IPS-20b (cell line): ENCODE measurements at regions not wholly inside any gene's neighbourhood (a gene's known extent, or its start where the extent isn't known, plus 50 kb on each side); places are given as distances from the start of the nearest gene placed in this dataset.
"Not testable (repeated sequence)": the region's sequence is repeated elsewhere in the genome, so short reads cannot be mapped to it uniquely, and the experiment has no call there.

Experiments used
- H3K27ac ChIP-seq: one replicate; pipeline ENCODE4 v1.5.1; 2013; ENCODE audit warnings: low read length
- H3K27me3 ChIP-seq: 2 replicates; pipeline ENCODE4 v1.6.1; 2013; ENCODE audit warnings: mild to moderate bottlenecking, low read length, inconsistent platforms; ENCODE audit not compliant: insufficient read depth
- H3K36me3 ChIP-seq: 2 replicates; pipeline ENCODE4 v1.6.1; 2013; ENCODE audit warnings: low read depth, mild to moderate bottlenecking, inconsistent platforms, low read length, moderate library complexity; ENCODE audit not compliant: insufficient read depth
- H3K4me1 ChIP-seq: 2 replicates; pipeline ENCODE4 v1.6.1; 2013; ENCODE audit warnings: mild to moderate bottlenecking, control low read depth, inconsistent platforms, low read length, moderate library complexity; ENCODE audit not compliant: insufficient read depth
- H3K4me3 ChIP-seq: 2 replicates; pipeline ENCODE4 v1.5.1; 2013; ENCODE audit warnings: mild to moderate bottlenecking, low read length, inconsistent platforms
- H3K9ac ChIP-seq: 2 replicates; pipeline ENCODE4 v1.6.1; 2013; ENCODE audit warnings: low read depth, mild to moderate bottlenecking, inconsistent platforms, low read length, moderate library complexity
- H3K9me3 ChIP-seq: 2 replicates; pipeline ENCODE4 v1.6.1; 2013; ENCODE audit warnings: mild to moderate bottlenecking, low read depth, low read length, inconsistent platforms; ENCODE audit not compliant: insufficient read depth

DNA sequence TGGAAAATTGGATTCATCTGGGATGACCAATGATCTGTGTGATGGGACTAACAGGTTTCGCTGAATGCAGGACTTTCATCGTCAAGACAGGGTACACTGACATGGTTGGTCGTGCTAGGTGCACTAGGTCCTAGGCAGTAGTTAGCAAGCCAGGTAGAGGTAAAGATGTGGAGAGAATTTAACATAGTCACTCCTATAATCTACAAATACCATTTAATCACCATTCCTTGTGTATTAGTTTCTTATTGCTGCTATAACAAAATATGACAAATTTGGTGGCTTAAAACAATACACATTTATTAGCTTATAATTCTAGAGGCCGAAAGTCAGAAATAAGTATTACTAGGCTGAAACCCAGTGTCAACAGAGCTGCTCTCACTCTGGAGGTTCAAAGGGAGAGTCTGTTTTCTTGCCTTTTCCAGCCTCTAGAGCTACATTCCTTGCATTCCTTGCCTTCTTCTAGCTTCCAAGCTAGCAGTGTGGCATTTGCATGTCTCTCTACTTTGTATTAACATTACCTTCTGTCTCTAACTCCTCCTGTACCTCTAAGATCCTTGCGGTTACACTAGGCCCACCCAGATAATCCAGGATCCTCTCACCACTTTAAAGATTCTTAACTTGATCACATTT, 98.7 kb upstream of the GRIA3 start:
- Histone ChIP-seq H3K36me3 (no peaks in the 10 kb centered on the region), H3K4me1 (0 out of 2 replicates have a peak, but pooled peaks cover 4% of the 10 kb centered on the region), H3K9ac (no peak overlapping the region), H3K27me3 (no peaks in the 10 kb centered on the region), H3K9me3 (no peaks in the 10 kb centered on the region), H3K27ac (no peak overlapping the region), H3K4me3 (no peak overlapping the region)

- H3K4me1 ChIP-seq = 0 out of 2 replicates have a peak, but pooled peaks cover 4% of the 10 kb centered on the region
- H3K36me3 ChIP-seq = no peaks in the 10 kb centered on the region
- no peak overlapping the region for H3K4me3 ChIP-seq
- no peaks in the 10 kb centered on the region for H3K9me3 ChIP-seq
- H3K27me3 ChIP-seq = no peaks in the 10 kb centered on the region
- no peak overlapping the region for H3K27ac ChIP-seq
- H3K9ac ChIP-seq = no peak overlapping the region
These were observed 97.3 kb upstream of the GRIA3 start for GRCh38 chrX:123086768-123087167.

- Histone ChIP-seq H3K9me3 (no peaks in the 10 kb centered on the region), H3K36me3 (no peaks in the 10 kb centered on the region), H3K4me3 (no peak overlapping the region), H3K27ac (no peak overlapping the region), H3K9ac (no peak overlapping the region), H3K27me3 (no peaks in the 10 kb centered on the region), H3K4me1 (0 out of 2 replicates have a peak, but pooled peaks cover 4% of the 10 kb centered on the region)
These were observed 96.8 kb upstream of the GRIA3 start for GRCh38 chrX:123087326-123087725.

DNA sequence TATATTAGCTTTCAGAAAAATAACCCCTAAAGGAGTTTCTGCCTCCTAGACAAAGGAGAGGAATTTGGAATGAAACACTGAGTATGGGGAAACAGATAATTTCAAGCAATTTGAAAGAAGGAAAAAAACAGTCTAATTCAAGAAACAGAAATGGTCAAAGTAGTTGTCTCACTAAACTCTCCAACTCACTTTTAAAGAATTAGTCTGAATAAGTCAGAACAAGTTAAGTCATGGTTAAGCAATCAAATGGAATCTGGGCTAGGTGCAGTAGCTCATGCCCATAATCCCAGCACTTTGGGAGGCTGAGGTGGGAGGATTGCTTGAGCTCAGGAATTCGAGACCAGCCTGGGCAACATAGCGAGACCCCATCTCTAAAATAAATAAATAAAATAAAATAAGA, 95.7 kb upstream of the GRIA3 start:
- Histone ChIP-seq H3K4me3 (no peak overlapping the region), H3K27me3 (no peaks in the 10 kb centered on the region), H3K9me3 (no peaks in the 10 kb centered on the region), H3K4me1 (peaks cover 4% of the 10 kb centered on the region; the same call in 1 of the 2 replicates), H3K36me3 (no peaks in the 10 kb centered on the region), H3K9ac (no peak overlapping the region), H3K27ac (no peak overlapping the region)

DNA sequence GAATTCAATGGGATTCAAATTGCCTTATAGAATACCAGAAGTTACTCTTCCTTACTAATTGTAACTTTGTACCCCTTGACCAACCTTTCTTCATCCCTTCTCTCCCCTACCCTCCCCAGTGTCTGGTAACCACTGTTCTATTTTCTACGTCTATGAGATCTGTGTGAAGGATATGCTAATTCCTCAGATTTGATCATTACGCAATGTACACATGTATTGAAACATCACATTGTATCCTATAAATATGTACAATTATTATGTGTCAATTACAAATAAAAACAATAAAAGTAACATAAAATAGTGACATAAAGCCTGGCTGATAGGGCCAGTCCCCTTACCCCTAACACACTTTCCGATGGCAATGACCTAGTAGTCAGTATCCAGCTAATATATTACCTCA, 95.1 kb upstream of the GRIA3 start:
- Histone ChIP-seq H3K9me3 (no peaks in the 10 kb centered on the region), H3K4me1 (peaks cover 7% of the 10 kb centered on the region; the same call in 1 of the 2 replicates), H3K27me3 (no peaks in the 10 kb centered on the region), H3K4me3 (no peak overlapping the region), H3K36me3 (no peaks in the 10 kb centered on the region), H3K9ac (no peak overlapping the region), H3K27ac (no peak overlapping the region)

- H3K4me1 ChIP-seq = peaks cover 6% of the 10 kb centered on the region
- no peaks in the 10 kb centered on the region for H3K9me3 ChIP-seq
- no peak overlapping the region for H3K9ac ChIP-seq
- no peak overlapping the region for H3K27ac ChIP-seq
- H3K27me3 ChIP-seq = no peaks in the 10 kb centered on the region
- no peaks in the 10 kb centered on the region for H3K36me3 ChIP-seq
- H3K4me3 ChIP-seq = no peak overlapping the region
These were observed 90.3 kb upstream of the GRIA3 start for GRCh38 chrX:123093792-123094191.

DNA sequence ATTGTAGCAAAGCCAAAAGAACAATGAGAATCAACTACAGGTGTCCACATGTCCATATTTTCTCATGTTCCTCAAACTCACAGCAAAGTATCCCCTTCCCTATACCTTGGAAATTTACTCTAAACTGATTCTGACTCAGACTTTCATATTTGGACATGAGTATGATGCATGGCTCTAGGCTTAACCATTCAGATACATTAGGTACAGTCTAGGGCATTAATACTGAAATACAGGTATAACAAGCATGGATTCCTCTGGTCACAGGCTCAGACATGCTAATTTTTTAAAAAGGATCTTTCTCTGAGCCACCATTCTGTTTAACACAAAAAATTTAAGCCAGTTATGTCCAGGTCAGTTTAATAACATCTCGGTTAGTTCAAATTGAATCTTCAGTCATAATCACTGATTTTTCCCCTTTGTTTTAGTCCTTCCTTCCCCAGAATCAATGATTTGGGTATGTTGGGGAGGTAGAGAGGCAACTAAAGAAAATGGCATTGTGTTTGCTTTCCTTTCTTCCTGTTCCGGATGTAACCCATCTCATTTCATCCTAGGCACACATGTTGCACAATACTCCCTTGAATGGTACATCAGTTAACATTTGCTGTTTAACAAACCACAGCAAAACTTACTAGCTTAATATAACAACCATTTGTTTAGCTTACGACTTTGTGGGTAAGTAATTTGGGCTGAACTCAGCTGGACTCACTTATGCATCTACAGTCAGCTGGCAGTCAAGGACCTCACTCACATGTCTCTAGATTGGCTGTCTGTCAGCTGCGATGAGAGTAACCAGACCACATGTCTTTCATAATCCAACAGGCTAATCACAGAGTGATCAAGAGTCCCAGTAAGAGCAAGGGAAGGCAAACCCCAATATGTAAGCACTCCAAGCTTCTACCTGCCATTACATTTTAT, 75.3 kb upstream of the GRIA3 start:
- Histone ChIP-seq H3K4me3 (no peak overlapping the region), H3K27ac (no peak overlapping the region), H3K9me3 (no peaks in the 10 kb centered on the region), H3K27me3 (no peaks in the 10 kb centered on the region), H3K9ac (no peak overlapping the region), H3K4me1 (no peaks in the 10 kb centered on the region), H3K36me3 (no peaks in the 10 kb centered on the region)

GRCh38 chrX:123121241-123121640, 62.8 kb upstream of the GRIA3 start:
- Histone ChIP-seq H3K9me3 (no peaks in the 10 kb centered on the region), H3K9ac (no peak overlapping the region), H3K27ac (no peak overlapping the region), H3K27me3 (no peaks in the 10 kb centered on the region), H3K36me3 (no peaks in the 10 kb centered on the region), H3K4me1 (no peaks in the 10 kb centered on the region), H3K4me3 (no peak overlapping the region)

GRCh38 chrX:123129805-123130204, 54.3 kb upstream of the GRIA3 start:
- not testable (repeated sequence) for H3K9ac ChIP-seq, H3K36me3 ChIP-seq, H3K27me3 ChIP-seq, H3K27ac ChIP-seq, H3K4me1 ChIP-seq, H3K4me3 ChIP-seq, H3K9me3 ChIP-seq
